Endothelial cell of umbilical vein (primary cell): ENCODE measurements at regions not wholly inside any gene's neighbourhood (a gene's known extent, or its start where the extent isn't known, plus 50 kb on each side); places are given as distances from the start of the nearest gene placed in this dataset.

Experiments
- CTCF ChIP-seq, 2 donors: IDR thresholded peaks; 1 replicate in 1 of 2; 2 replicates in 1 of 2; pipeline ENCODE4 v1.5.1; 2011; ENCODE audit warnings: low read length in 2 of 2, mild to moderate bottlenecking in 2 of 2, moderate library complexity in 2 of 2, control low read depth in 1 of 2, inconsistent platforms in 1 of 2, low read depth in 1 of 2; ENCODE audit not compliant: insufficient read depth in 1 of 2; ENCODE audit errors: extremely low read depth in 1 of 2
- EZH2 ChIP-seq: IDR thresholded peaks from 2 replicates; pipeline ENCODE4 v1.6.1; 2012; ENCODE audit warnings: borderline replicate concordance, low read depth, mild to moderate bottlenecking, moderate library complexity, low read length, inconsistent platforms; ENCODE audit not compliant: severe bottlenecking
- FOS ChIP-seq: IDR thresholded peaks from 2 replicates; pipeline ENCODE4 v1.6.1; 2011; ENCODE audit warnings: mild to moderate bottlenecking, low read length, moderate library complexity, borderline replicate concordance; ENCODE audit not compliant: insufficient read depth
- GATA2 ChIP-seq: IDR thresholded peaks from 2 replicates; pipeline ENCODE4 v1.7.0; 2011; ENCODE audit warnings: low read depth, mild to moderate bottlenecking, moderate library complexity, mixed read lengths, low read length; ENCODE audit not compliant: insufficient read length, insufficient read depth
- JUN ChIP-seq: IDR thresholded peaks from 2 replicates; pipeline ENCODE4 v1.6.1; 2011; ENCODE audit warnings: borderline replicate concordance, low read depth; ENCODE audit not compliant: insufficient read length, insufficient read depth
- MAX ChIP-seq: IDR thresholded peaks from 2 replicates; pipeline ENCODE4 v1.6.1; 2011; ENCODE audit not compliant: insufficient read depth, insufficient read length
- MYC ChIP-seq: IDR thresholded peaks from one replicate; pipeline ENCODE4 v1.6.1; 2011; ENCODE audit warnings: mild to moderate bottlenecking, low read depth, low read length
- POLR2A ChIP-seq: IDR thresholded peaks from 2 replicates; pipeline ENCODE4 v1.6.1; 2012; ENCODE audit warnings: low read depth, mild to moderate bottlenecking, control low read depth, low read length
- POLR2AphosphoS5 ChIP-seq: IDR thresholded peaks from 2 replicates; pipeline ENCODE4 v1.6.1; 2012; ENCODE audit warnings: low read depth, mild to moderate bottlenecking, control low read depth, low read length, moderate library complexity; ENCODE audit not compliant: insufficient read depth

DNA sequence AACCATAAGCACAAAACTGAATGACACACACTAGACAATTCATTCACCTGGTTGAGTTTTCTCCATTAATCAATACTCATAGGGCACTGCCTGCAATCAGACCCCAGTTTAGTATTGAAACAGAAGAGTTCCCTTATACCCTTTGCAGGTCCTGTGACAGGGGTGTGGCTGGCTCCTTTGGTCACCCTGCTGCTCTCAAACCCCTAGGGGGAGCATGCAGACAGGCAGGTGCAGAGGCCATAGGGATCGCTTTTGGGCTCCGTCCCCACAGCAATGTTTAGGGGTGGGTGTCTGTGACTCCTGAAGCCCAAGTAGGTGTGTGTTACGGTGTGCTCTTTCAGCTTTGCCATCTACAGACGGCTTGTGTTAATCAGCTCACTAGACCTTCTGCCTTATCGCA is 210.4 kb downstream of the CENPW start:
- TF ChIP-seq CTCF (IDR thresholded peaks at IDR 0.05; ENCODE audit: extremely low read depth in 1 of 2, insufficient read depth in 1 of 2, low read depth in 1 of 2, low read length in 2 of 2) (no peak), POLR2A (no peak), FOS (no peak), EZH2 (no peak), POLR2AphosphoS5 (no peak), MAX (no peak), MYC (no peak), JUN (no peak), GATA2 (no peak)
